ENCODE measurements at regions not wholly inside any gene's neighbourhood (a gene's known extent, or its start where the extent isn't known, plus 50 kb on each side); places are given as distances from the start of the nearest gene placed in this dataset.

- Histone ChIP-seq H3K4me3 (ENCODE audit: low read length in 2 of 2) (no peak overlapping the region), H2BK12ac (ENCODE audit: low read length) (no peak overlapping the region), H3K18ac (ENCODE audit: low read length) (no peak overlapping the region), H3K27me3 (ENCODE audit: control insufficient read depth in 3 of 3, insufficient read depth in 3 of 3, low read depth in 1 of 3, low read length in 3 of 3) (no peaks in the 10 kb centered on the region), H2AFZ (ENCODE audit: low read length) (no peak overlapping the region), H2BK120ac (ENCODE audit: low read depth, low read length) (no peak overlapping the region), H3K4me1 (ENCODE audit: control insufficient read depth in 2 of 2, insufficient read depth in 1 of 2, low read depth in 1 of 2, low read length in 2 of 2) (no peaks in the 10 kb centered on the region), H3K23ac (ENCODE audit: low read depth, low read length, poor library complexity) (no peak overlapping the region), H3K9me3 (replicated peaks in 1 of 2; ENCODE audit: control insufficient read depth in 2 of 2, insufficient read depth in 1 of 2, low read depth in 1 of 2, low read length in 2 of 2) (no peaks in the 10 kb centered on the region), H3K27ac (replicated peaks; ENCODE audit: low read length) (no peak overlapping the region), H3K14ac (ENCODE audit: low read length) (no peak overlapping the region), H2BK15ac (ENCODE audit: low read length) (no peak overlapping the region), H3K36me3 (replicated peaks in 1 of 2; ENCODE audit: control insufficient read depth in 2 of 2, insufficient read depth in 2 of 2, low read length in 2 of 2) (no peaks in the 10 kb centered on the region), H3K4ac (ENCODE audit: low read length) (no peak overlapping the region), H3K79me1 (ENCODE audit: low read depth, low read length) (no peaks in the 10 kb centered on the region), H2BK5ac (ENCODE audit: low read length) (no peak overlapping the region), H4K91ac (ENCODE audit: low read depth, low read length, poor library complexity) (no peak overlapping the region), H3K9ac (ENCODE audit: low read depth, low read length, poor library complexity) (no peak overlapping the region), H2AK5ac (ENCODE audit: low read depth, low read length) (no peak overlapping the region), H3K4me2 (ENCODE audit: insufficient read depth, low read length, poor library complexity, severe bottlenecking) (no peak overlapping the region), H4K8ac (ENCODE audit: low read depth, low read length) (no peak overlapping the region)
- no peak for DNase-seq (ENCODE audit: low spot score)
Observed at GRCh38 chr18:38318416-38318815, 752.8 kb upstream of the CELF4 start.

- Histone ChIP-seq H2AFZ (ENCODE audit: low read length) (no peak overlapping the region), H3K36me3 (replicated peaks in 1 of 2; ENCODE audit: control insufficient read depth in 2 of 2, insufficient read depth in 2 of 2, low read length in 2 of 2) (no peaks in the 10 kb centered on the region), H2AK5ac (ENCODE audit: low read depth, low read length) (no peak overlapping the region), H3K27me3 (ENCODE audit: control insufficient read depth in 3 of 3, insufficient read depth in 3 of 3, low read depth in 1 of 3, low read length in 3 of 3) (no peaks in the 10 kb centered on the region), H3K4me2 (ENCODE audit: insufficient read depth, low read length, poor library complexity, severe bottlenecking) (no peak overlapping the region), H3K23ac (ENCODE audit: low read depth, low read length, poor library complexity) (no peak overlapping the region), H2BK5ac (ENCODE audit: low read length) (no peak overlapping the region), H3K9me3 (replicated peaks in 1 of 2; ENCODE audit: control insufficient read depth in 2 of 2, insufficient read depth in 1 of 2, low read depth in 1 of 2, low read length in 2 of 2) (no peaks in the 10 kb centered on the region), H3K27ac (replicated peaks; ENCODE audit: low read length) (no peak overlapping the region), H3K4ac (ENCODE audit: low read length) (no peak overlapping the region), H3K9ac (ENCODE audit: low read depth, low read length, poor library complexity) (no peak overlapping the region), H3K4me1 (ENCODE audit: control insufficient read depth in 2 of 2, insufficient read depth in 1 of 2, low read depth in 1 of 2, low read length in 2 of 2) (no peaks in the 10 kb centered on the region), H3K14ac (ENCODE audit: low read length) (no peak overlapping the region), H2BK120ac (ENCODE audit: low read depth, low read length) (no peak overlapping the region), H2BK15ac (ENCODE audit: low read length) (no peak overlapping the region), H2BK12ac (ENCODE audit: low read length) (no peak overlapping the region), H3K79me1 (ENCODE audit: low read depth, low read length) (no peaks in the 10 kb centered on the region), H3K18ac (ENCODE audit: low read length) (no peak overlapping the region), H4K91ac (ENCODE audit: low read depth, low read length, poor library complexity) (no peak overlapping the region), H4K8ac (ENCODE audit: low read depth, low read length) (no peak overlapping the region), H3K4me3 (ENCODE audit: low read length in 2 of 2) (no peak overlapping the region)
- no peak for DNase-seq (ENCODE audit: low spot score)
Observed at GRCh38 chr18:38313831-38314230, 748.2 kb upstream of the CELF4 start.

GRCh38 chr18:38312532-38312931 lies 746.9 kb upstream of the CELF4 start:
- no peaks in the 10 kb centered on the region for H3K4me1 ChIP-seq (ENCODE audit: control insufficient read depth in 2 of 2, insufficient read depth in 1 of 2, low read depth in 1 of 2, low read length in 2 of 2)
- no peaks in the 10 kb centered on the region for H3K79me1 ChIP-seq (ENCODE audit: low read depth, low read length)
- no CpG with 5 or more reads among the region's 3 CpGs for WGBS, 2 donors (ENCODE audit: extremely low coverage in 2 of 2, insufficient read length in 2 of 2, insufficient replicate concordance in 1 of 2)
- H2BK15ac ChIP-seq (ENCODE audit: low read length): no peak overlapping the region
- no peak overlapping the region for H3K4ac ChIP-seq (ENCODE audit: low read length)
- no peak overlapping the region for H3K23ac ChIP-seq (ENCODE audit: low read depth, low read length, poor library complexity)
- H3K27me3 ChIP-seq (ENCODE audit: control insufficient read depth in 3 of 3, insufficient read depth in 3 of 3, low read depth in 1 of 3, low read length in 3 of 3): no peaks in the 10 kb centered on the region
- no peak overlapping the region for H3K4me2 ChIP-seq (ENCODE audit: insufficient read depth, low read length, poor library complexity, severe bottlenecking)
- H4K8ac ChIP-seq (ENCODE audit: low read depth, low read length): no peak overlapping the region
- no peak overlapping the region for H3K9ac ChIP-seq (ENCODE audit: low read depth, low read length, poor library complexity)
- no peak overlapping the region for H2AFZ ChIP-seq (ENCODE audit: low read length)
- no peak overlapping the region for H2BK120ac ChIP-seq (ENCODE audit: low read depth, low read length)
- no peaks in the 10 kb centered on the region for H3K36me3 ChIP-seq (replicated peaks in 1 of 2; ENCODE audit: control insufficient read depth in 2 of 2, insufficient read depth in 2 of 2, low read length in 2 of 2)
- H3K4me3 ChIP-seq (ENCODE audit: low read length in 2 of 2): no peak overlapping the region
- H3K27ac ChIP-seq (replicated peaks; ENCODE audit: low read length): no peak overlapping the region
- DNase-seq (ENCODE audit: low spot score): no peak
- H2BK12ac ChIP-seq (ENCODE audit: low read length): no peak overlapping the region
- no peak overlapping the region for H3K14ac ChIP-seq (ENCODE audit: low read length)
- H2BK5ac ChIP-seq (ENCODE audit: low read length): no peak overlapping the region
- no peak overlapping the region for H3K18ac ChIP-seq (ENCODE audit: low read length)
- no peak overlapping the region for H2AK5ac ChIP-seq (ENCODE audit: low read depth, low read length)
- H3K9me3 ChIP-seq (replicated peaks in 1 of 2; ENCODE audit: control insufficient read depth in 2 of 2, insufficient read depth in 1 of 2, low read depth in 1 of 2, low read length in 2 of 2): no peaks in the 10 kb centered on the region
- H4K91ac ChIP-seq (ENCODE audit: low read depth, low read length, poor library complexity): no peak overlapping the region

- Histone ChIP-seq H3K9ac (ENCODE audit: low read depth, low read length, poor library complexity) (no peak overlapping the region), H2BK15ac (ENCODE audit: low read length) (no peak overlapping the region), H2BK120ac (ENCODE audit: low read depth, low read length) (no peak overlapping the region), H4K91ac (ENCODE audit: low read depth, low read length, poor library complexity) (no peak overlapping the region), H3K4ac (ENCODE audit: low read length) (no peak overlapping the region), H3K23ac (ENCODE audit: low read depth, low read length, poor library complexity) (no peak overlapping the region), H2BK5ac (ENCODE audit: low read length) (no peak overlapping the region), H2AK5ac (ENCODE audit: low read depth, low read length) (no peak overlapping the region), H3K9me3 (replicated peaks in 1 of 2; ENCODE audit: control insufficient read depth in 2 of 2, insufficient read depth in 1 of 2, low read depth in 1 of 2, low read length in 2 of 2) (no peaks in the 10 kb centered on the region), H3K4me1 (ENCODE audit: control insufficient read depth in 2 of 2, insufficient read depth in 1 of 2, low read depth in 1 of 2, low read length in 2 of 2) (no peaks in the 10 kb centered on the region), H3K4me3 (ENCODE audit: low read length in 2 of 2) (no peak overlapping the region), H3K14ac (ENCODE audit: low read length) (no peak overlapping the region), H2AFZ (ENCODE audit: low read length) (no peak overlapping the region), H4K8ac (ENCODE audit: low read depth, low read length) (no peak overlapping the region), H3K79me1 (ENCODE audit: low read depth, low read length) (no peaks in the 10 kb centered on the region), H3K18ac (ENCODE audit: low read length) (no peak overlapping the region), H2BK12ac (ENCODE audit: low read length) (no peak overlapping the region), H3K36me3 (replicated peaks in 1 of 2; ENCODE audit: control insufficient read depth in 2 of 2, insufficient read depth in 2 of 2, low read length in 2 of 2) (no peaks in the 10 kb centered on the region), H3K27ac (replicated peaks; ENCODE audit: low read length) (no peak overlapping the region), H3K4me2 (ENCODE audit: insufficient read depth, low read length, poor library complexity, severe bottlenecking) (no peak overlapping the region), H3K27me3 (ENCODE audit: control insufficient read depth in 3 of 3, insufficient read depth in 3 of 3, low read depth in 1 of 3, low read length in 3 of 3) (no peaks in the 10 kb centered on the region)
- no CpG with 5 or more reads among the region's 2 CpGs for WGBS, 2 donors (ENCODE audit: extremely low coverage in 2 of 2, insufficient read length in 2 of 2, insufficient replicate concordance in 1 of 2)
- no peak for DNase-seq (ENCODE audit: low spot score)
Observed at GRCh38 chr18:38310936-38311335, 745.3 kb upstream of the CELF4 start.

Measured in neuronal stem cell (in vitro differentiated cells).